ENCODE measurements at regions not wholly inside any gene's neighbourhood (a gene's known extent, or its start where the extent isn't known, plus 50 kb on each side); places are given as distances from the start of the nearest gene placed in this dataset.

DNA sequence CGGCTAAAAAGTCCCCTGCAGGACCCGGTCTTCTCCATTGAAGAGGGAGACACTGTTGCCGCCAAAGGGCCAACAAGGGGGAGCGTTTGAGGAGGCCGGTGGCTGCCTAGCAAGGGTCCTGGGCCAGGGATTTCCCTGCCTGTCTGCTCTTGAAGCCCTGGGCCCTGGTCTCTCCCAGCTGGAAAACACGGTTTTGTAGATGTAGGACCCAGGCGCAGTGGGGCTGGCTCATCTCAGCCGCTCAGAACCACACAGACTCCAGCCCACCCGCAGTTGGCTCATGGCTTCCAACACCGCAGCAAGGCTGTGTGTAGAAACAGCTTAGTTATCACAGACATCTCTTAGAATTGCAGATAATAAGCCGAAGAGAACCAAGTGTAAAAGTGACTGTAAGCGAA lies 57.1 kb upstream of the TWIST2 start:
- Histone ChIP-seq H3K9me3 (replicated peaks) (no peaks in the 10 kb centered on the region), H3K4me3 (no peak overlapping the region), H3K4me1 (no peaks in the 10 kb centered on the region), H3K27ac (no peak overlapping the region), H3K27me3 (peaks cover 21% of the 10 kb centered on the region), H3K36me3 (no peaks in the 10 kb centered on the region)
- no peak for DNase-seq

GRCh38 chr2:238791354-238791753 lies 56.5 kb upstream of the TWIST2 start:
- DNase-seq, result no peak
- H3K36me3 ChIP-seq, result no peaks in the 10 kb centered on the region
- H3K27me3 ChIP-seq, result peaks cover 21% of the 10 kb centered on the region
- H3K27ac ChIP-seq, result no peak overlapping the region
- no peaks in the 10 kb centered on the region for H3K9me3 ChIP-seq (replicated peaks)
- H3K4me1 ChIP-seq, result no peaks in the 10 kb centered on the region
- no peak overlapping the region for H3K4me3 ChIP-seq

DNA sequence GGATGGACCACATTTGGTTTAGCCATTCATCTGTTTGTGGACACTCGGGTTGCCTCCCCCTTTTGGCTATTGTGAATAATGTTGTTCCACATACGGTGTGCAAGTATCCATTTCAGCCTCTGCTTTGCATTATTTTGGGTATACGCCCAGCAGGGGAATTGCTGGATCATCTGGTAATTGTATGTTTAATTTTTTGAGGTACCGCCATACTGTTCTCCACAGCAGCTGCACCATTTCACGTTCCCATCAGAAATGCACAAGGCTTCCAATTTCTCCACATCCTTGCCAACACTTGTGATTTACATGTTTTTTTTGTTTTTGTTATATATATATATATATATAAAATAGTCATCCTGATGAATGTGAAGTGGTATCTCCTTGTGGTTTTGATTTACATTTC lies 54.6 kb upstream of the TWIST2 start:
- Histone ChIP-seq H3K4me1 (no peaks in the 10 kb centered on the region), H3K27me3 (peaks cover 14% of the 10 kb centered on the region; the same call in 1 of the 2 replicates), H3K9me3 (replicated peaks) (no peaks in the 10 kb centered on the region), H3K36me3 (no peaks in the 10 kb centered on the region), H3K4me3 (no peak overlapping the region), H3K27ac (no peak overlapping the region)
- no peak for DNase-seq

DNA sequence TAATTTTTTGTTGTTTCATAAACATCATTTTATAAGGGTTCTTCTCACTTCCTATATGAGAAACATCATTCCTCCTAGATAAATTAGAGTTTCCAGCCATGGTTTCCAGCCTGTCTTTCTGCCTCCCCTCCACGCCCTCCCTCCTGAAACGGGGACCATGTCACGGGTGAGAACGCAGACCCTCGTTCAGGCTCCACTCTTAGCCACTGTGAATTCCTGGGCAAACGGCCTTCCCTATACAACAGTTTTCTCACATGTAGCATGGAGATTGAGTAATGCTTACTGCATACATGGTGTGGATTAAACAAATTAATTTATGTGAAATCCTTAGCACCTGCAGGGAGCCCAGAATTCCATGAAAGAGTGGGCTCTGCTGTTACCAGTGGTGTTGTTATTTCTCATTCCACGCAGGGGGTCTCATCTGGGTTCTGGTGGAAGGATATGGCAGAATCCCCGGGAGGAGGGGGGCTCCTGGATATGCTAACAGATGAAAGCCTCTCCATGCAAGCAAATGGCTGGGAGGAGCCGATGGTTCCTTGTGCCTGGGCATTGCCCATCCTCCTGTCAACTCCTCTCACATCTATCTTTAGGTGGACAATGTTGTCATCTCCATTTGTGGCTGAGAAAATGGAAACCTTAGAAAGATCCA lies 54.0 kb upstream of the TWIST2 start:
- peaks cover 7% of the 10 kb centered on the region; the same call in 1 of the 2 replicates for H3K27me3 ChIP-seq
- H3K27ac ChIP-seq, result no peak overlapping the region
- H3K9me3 ChIP-seq (replicated peaks), result no peaks in the 10 kb centered on the region
- H3K4me3 ChIP-seq, result no peak overlapping the region
- no peaks in the 10 kb centered on the region for H3K4me1 ChIP-seq
- DNase-seq, result no peak
- H3K36me3 ChIP-seq, result no peaks in the 10 kb centered on the region

DNA sequence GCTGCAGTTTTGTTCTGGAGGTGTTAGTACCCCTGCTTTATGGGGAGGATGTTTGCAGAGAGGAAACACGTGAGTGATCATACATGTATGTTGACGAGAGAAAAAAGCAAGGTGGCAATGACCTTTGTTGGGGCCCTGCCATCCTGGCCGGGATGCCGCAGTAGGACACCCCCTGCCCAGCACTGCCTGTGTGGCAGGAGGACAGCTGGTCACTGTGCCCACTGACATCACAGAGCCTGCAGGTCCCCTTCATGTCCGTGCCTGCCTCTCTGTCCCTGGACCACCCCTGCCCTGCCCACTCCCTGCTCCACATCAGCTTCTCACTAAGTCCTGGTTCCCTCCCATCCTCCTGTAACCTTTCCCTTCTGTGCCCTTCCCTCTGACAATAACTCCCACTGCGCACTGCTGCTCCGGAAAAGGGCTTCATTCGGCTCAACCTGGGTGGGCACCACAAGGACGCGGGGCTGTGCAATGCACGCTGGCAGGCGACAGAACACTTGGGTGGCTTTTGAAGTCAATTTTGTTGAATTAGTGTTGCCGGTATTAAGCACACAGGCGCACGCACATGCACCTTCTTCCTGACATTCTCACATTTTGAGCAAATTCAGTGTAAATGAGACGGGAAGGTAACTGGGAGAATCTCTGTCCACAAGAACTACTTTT lies 51.5 kb upstream of the TWIST2 start:
- 0 out of 2 replicates have a peak, but pooled peaks cover 10% of the 10 kb centered on the region for H3K27me3 ChIP-seq
- no peaks in the 10 kb centered on the region for H3K36me3 ChIP-seq

DNA sequence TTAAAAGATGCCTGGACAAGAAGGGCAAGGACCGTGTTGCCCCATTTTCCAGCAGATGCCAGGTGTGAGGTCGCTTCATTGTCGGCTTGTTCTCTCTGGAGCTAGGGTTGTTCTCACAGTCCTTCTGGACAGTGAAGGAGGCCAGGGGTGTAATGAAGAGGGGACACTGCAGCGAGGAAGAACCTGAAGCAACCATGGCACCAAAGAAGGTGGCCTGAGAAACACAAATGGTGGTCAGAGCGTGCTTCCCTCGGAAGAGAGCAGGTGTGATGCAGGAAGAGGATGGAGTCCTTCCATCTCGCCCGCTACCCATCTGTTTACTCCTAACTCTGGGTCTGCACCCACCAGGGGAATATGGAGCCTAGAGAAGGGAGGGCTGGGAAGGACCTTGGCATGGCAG lies 50.3 kb upstream of the TWIST2 start:
- Histone ChIP-seq H3K27ac (no peak overlapping the region), H3K4me3 (no peak overlapping the region), H3K27me3 (0 out of 2 replicates have a peak, but pooled peaks cover 6% of the 10 kb centered on the region), H3K36me3 (no peaks in the 10 kb centered on the region), H3K9me3 (replicated peaks) (no peaks in the 10 kb centered on the region), H3K4me1 (no peaks in the 10 kb centered on the region)
- DNase-seq, result no peak

More for the DNA sequence above, 51.5 kb upstream of the TWIST2 start:
- DNase-seq, result no peak
- Histone ChIP-seq H3K27ac (no peak overlapping the region), H3K4me3 (no peak overlapping the region), H3K4me1 (no peaks in the 10 kb centered on the region), H3K9me3 (replicated peaks) (no peaks in the 10 kb centered on the region)
